Spinal cord (tissue), 9 donors: ENCODE measurements at regions not wholly inside any gene's neighbourhood (a gene's known extent, or its start where the extent isn't known, plus 50 kb on each side); places are given as distances from the start of the nearest gene placed in this dataset.
"Not testable (repeated sequence)": the region's sequence is repeated elsewhere in the genome, so short reads cannot be mapped to it uniquely, and the experiment has no call there.

Experiments used
- DNase-seq, 6 donors: peaks; one replicate each; pipeline versions ENCODE4 v3.0.0 to v3.0.0-alpha.2; 2013 to 2015; ENCODE audit warnings: low spot score in 6 of 6, low read depth in 4 of 6
- H3K27ac ChIP-seq: one replicate; pipeline ENCODE4 v1.5.1; 2013; ENCODE audit warnings: low read depth, low read length, control low read depth
- H3K27me3 ChIP-seq: one replicate; pipeline ENCODE4 v1.6.1; 2013; ENCODE audit warnings: low read length; ENCODE audit not compliant: control insufficient read depth, insufficient read depth
- H3K36me3 ChIP-seq: one replicate; pipeline ENCODE4 v1.6.1; 2013; ENCODE audit warnings: low read length; ENCODE audit not compliant: control insufficient read depth, insufficient read depth
- H3K4me1 ChIP-seq: one replicate; pipeline ENCODE4 v1.6.1; 2013; ENCODE audit warnings: low read length; ENCODE audit not compliant: control insufficient read depth, insufficient read depth
- H3K4me3 ChIP-seq: one replicate; pipeline ENCODE4 v1.5.1; 2013; ENCODE audit warnings: low read depth, low read length, control low read depth
- H3K9me3 ChIP-seq: one replicate; pipeline ENCODE4 v1.6.1; 2013; ENCODE audit warnings: low read length; ENCODE audit not compliant: control insufficient read depth, insufficient read depth
- WGBS: methylation state at CpG from one replicate; pipeline ENCODE4 v1.1.5; 2013; ENCODE audit warnings: missing lambda C conversion rate; ENCODE audit not compliant: insufficient coverage; 5-methylcytosine and 5-hydroxymethylcytosine counted together
- donor health status: healthy.

GRCh38 chrX:44744799-44745198 is 99.0 kb upstream of the DUSP21 start:
- no peak for DNase-seq
- H3K36me3 ChIP-seq = no peaks in the 10 kb centered on the region
- H3K27me3 ChIP-seq = peaks cover 2% of the 10 kb centered on the region
- no peaks in the 10 kb centered on the region for H3K4me1 ChIP-seq
- no peak overlapping the region for H3K27ac ChIP-seq
- H3K9me3 ChIP-seq = no peaks in the 10 kb centered on the region
- no peak overlapping the region for H3K4me3 ChIP-seq
- WGBS = no CpG with 5 or more reads among the region's 3 CpGs

- H3K36me3 ChIP-seq = no peaks in the 10 kb centered on the region
- H3K27ac ChIP-seq = no peak overlapping the region
- WGBS = no CpG with 5 or more reads among the region's 6 CpGs
- peaks cover 2% of the 10 kb centered on the region for H3K27me3 ChIP-seq
- no peak overlapping the region for H3K4me3 ChIP-seq
- no peak for DNase-seq
- H3K4me1 ChIP-seq = no peaks in the 10 kb centered on the region
- no peaks in the 10 kb centered on the region for H3K9me3 ChIP-seq
These were observed 101.2 kb upstream of the DUSP21 start for GRCh38 chrX:44742480-44743155.

GRCh38 chrX:44741859-44742258 is 102.0 kb upstream of the DUSP21 start:
- not testable (repeated sequence) for H3K9me3 ChIP-seq, H3K36me3 ChIP-seq, H3K4me1 ChIP-seq, H3K4me3 ChIP-seq, H3K27me3 ChIP-seq, DNase-seq, H3K27ac ChIP-seq
- WGBS = 80% methylated on average over 5 of the region's 7 CpGs

GRCh38 chrX:44741458-44741857 is 102.4 kb upstream of the DUSP21 start:
- H3K36me3 ChIP-seq = not testable (repeated sequence)

GRCh38 chrX:44735498-44735897 is 108.3 kb upstream of the DUSP21 start:
- no peaks in the 10 kb centered on the region for H3K9me3 ChIP-seq
- H3K4me1 ChIP-seq = no peaks in the 10 kb centered on the region
- DNase-seq = no peak
- 64% methylated on average over 1 of the region's 2 CpGs for WGBS
- H3K27me3 ChIP-seq = no peaks in the 10 kb centered on the region
- no peak overlapping the region for H3K27ac ChIP-seq
- H3K36me3 ChIP-seq = no peaks in the 10 kb centered on the region
- H3K4me3 ChIP-seq = no peak overlapping the region

More at GRCh38 chrX:44741458-44741857, 102.4 kb upstream of the DUSP21 start:
- not testable (repeated sequence) for DNase-seq, H3K27me3 ChIP-seq, H3K27ac ChIP-seq, H3K4me1 ChIP-seq, H3K4me3 ChIP-seq, H3K9me3 ChIP-seq
- 86% methylated on average over 4 of the region's 6 CpGs for WGBS

GRCh38 chrX:44733931-44734330 is 109.9 kb upstream of the DUSP21 start:
- no peaks in the 10 kb centered on the region for H3K9me3 ChIP-seq
- no peak overlapping the region for H3K27ac ChIP-seq
- H3K27me3 ChIP-seq = peaks cover 2% of the 10 kb centered on the region
- H3K36me3 ChIP-seq = no peaks in the 10 kb centered on the region
- DNase-seq = no peak
- H3K4me3 ChIP-seq = no peak overlapping the region
- H3K4me1 ChIP-seq = no peaks in the 10 kb centered on the region

GRCh38 chrX:44731160-44731559 is 112.7 kb upstream of the DUSP21 start:
- Histone ChIP-seq H3K36me3 (no peaks in the 10 kb centered on the region), H3K4me3 (no peak overlapping the region), H3K27ac (no peak overlapping the region), H3K4me1 (no peaks in the 10 kb centered on the region), H3K9me3 (no peaks in the 10 kb centered on the region), H3K27me3 (peaks cover 5% of the 10 kb centered on the region)
- no CpG with 5 or more reads among the region's 2 CpGs for WGBS
- DNase-seq = no peak

GRCh38 chrX:44723426-44723825 is 120.4 kb upstream of the DUSP21 start:
- DNase-seq = no peak

GRCh38 chrX:44708470-44708869 is 135.4 kb upstream of the DUSP21 start:
- DNase-seq = no peak
- H3K36me3 ChIP-seq = no peaks in the 10 kb centered on the region
- no peaks in the 10 kb centered on the region for H3K9me3 ChIP-seq
- no peak overlapping the region for H3K4me3 ChIP-seq
- no peaks in the 10 kb centered on the region for H3K4me1 ChIP-seq
- 80% methylated on average over 3 of the region's 5 CpGs for WGBS
- no peaks in the 10 kb centered on the region for H3K27me3 ChIP-seq
- no peak overlapping the region for H3K27ac ChIP-seq

More at GRCh38 chrX:44723426-44723825, 120.4 kb upstream of the DUSP21 start:
- H3K9me3 ChIP-seq = no peaks in the 10 kb centered on the region
- peaks cover 5% of the 10 kb centered on the region for H3K27me3 ChIP-seq
- H3K27ac ChIP-seq = no peak overlapping the region
- no peaks in the 10 kb centered on the region for H3K36me3 ChIP-seq
- 87% methylated on average over 4 of the region's 5 CpGs for WGBS
- no peak overlapping the region for H3K4me3 ChIP-seq
- H3K4me1 ChIP-seq = no peaks in the 10 kb centered on the region

GRCh38 chrX:44705817-44706551 is 137.8 kb upstream of the DUSP21 start:
- WGBS = 47% methylated on average over 3 of the region's 8 CpGs
- H3K9me3 ChIP-seq = no peaks in the 10 kb centered on the region
- H3K36me3 ChIP-seq = no peaks in the 10 kb centered on the region
- H3K4me3 ChIP-seq = no peak overlapping the region
- no peaks in the 10 kb centered on the region for H3K4me1 ChIP-seq
- DNase-seq = no peak
- H3K27me3 ChIP-seq = no peaks in the 10 kb centered on the region
- no peak overlapping the region for H3K27ac ChIP-seq
